ENCODE measurements at regions not wholly inside any gene's neighbourhood (a gene's known extent, or its start where the extent isn't known, plus 50 kb on each side); places are given as distances from the start of the nearest gene placed in this dataset.

DNA sequence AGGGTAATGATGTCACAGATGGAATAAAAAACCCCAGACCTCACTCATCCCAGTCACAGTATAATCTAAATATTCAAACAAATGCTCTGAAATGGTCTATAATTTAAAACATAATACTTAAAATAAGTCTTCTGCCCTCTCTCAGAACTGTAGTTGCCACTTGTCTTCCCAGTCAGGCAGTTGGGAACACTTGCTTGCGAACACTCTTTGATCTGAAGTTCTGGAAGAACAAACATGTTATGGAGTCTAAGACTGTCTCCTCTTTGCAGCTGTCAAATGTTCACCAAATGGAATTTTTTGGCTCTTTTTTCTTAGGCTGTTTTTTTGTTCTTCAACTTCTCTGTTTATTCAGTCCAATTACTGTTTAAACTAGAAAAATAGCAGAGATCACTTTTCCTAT is 711.1 kb upstream of the GOLIM4 start:
- no peaks in the 10 kb centered on the region for H3K27me3 ChIP-seq
- no peaks in the 10 kb centered on the region for H3K36me3 ChIP-seq
- no peak overlapping the region for H3K4me3 ChIP-seq
- DNase-seq (ENCODE audit: low spot score in 2 of 2): no peak
- H3K27ac ChIP-seq: no peak overlapping the region
- no peaks in the 10 kb centered on the region for H3K9me3 ChIP-seq
- no peaks in the 10 kb centered on the region for H3K4me1 ChIP-seq
- 66% methylated on average over 1 of the region's 1 CpG for WGBS
- TF ChIP-seq POLR2A (IDR thresholded peaks at IDR 0.05): no peak
- TF ChIP-seq CTCF (IDR thresholded peaks at IDR 0.05): no peak
- no peak for TF ChIP-seq POLR2AphosphoS5 (IDR thresholded peaks at IDR 0.05)
- no peak for TF ChIP-seq EP300 (IDR thresholded peaks at IDR 0.05)

DNA sequence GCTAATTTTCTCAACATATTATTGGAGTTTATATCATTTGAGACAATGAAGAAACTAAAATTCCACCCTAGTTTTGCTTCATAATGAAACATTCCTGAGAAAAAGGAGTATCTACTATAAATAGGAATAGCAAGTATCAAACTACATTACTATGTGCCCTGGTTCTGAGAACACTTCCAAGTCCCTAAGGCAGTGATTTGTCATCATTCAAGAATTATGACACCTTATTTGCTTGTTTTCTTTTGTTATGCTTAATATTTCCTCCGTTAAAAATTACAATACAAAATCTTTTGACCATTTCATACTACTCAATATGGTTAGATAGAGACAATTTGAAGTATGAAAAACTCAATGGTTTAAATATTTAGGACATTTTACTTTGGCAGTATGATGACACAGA is 707.8 kb upstream of the GOLIM4 start:
- Histone ChIP-seq H3K36me3 (no peaks in the 10 kb centered on the region), H3K27ac (no peak overlapping the region), H3K4me1 (no peaks in the 10 kb centered on the region), H3K9me3 (no peaks in the 10 kb centered on the region), H3K4me3 (no peak overlapping the region), H3K27me3 (no peaks in the 10 kb centered on the region)
- TF ChIP-seq POLR2AphosphoS5 (IDR thresholded peaks at IDR 0.05) (no peak), POLR2A (IDR thresholded peaks at IDR 0.05) (no peak), CTCF (IDR thresholded peaks at IDR 0.05) (no peak), EP300 (IDR thresholded peaks at IDR 0.05) (no peak)
- DNase-seq (ENCODE audit: low spot score in 2 of 2): no peak
- WGBS: 60% methylated on average over 1 of the region's 1 CpG

GRCh38 chr3:168802766-168803165 is 707.0 kb upstream of the GOLIM4 start:
- H3K36me3 ChIP-seq: no peaks in the 10 kb centered on the region
- WGBS: 62% methylated on average over 4 of the region's 4 CpGs
- H3K4me3 ChIP-seq: no peak overlapping the region
- H3K4me1 ChIP-seq: no peaks in the 10 kb centered on the region
- no peak overlapping the region for H3K27ac ChIP-seq
- no peaks in the 10 kb centered on the region for H3K27me3 ChIP-seq
- DNase-seq (ENCODE audit: low spot score in 2 of 2): no peak
- TF ChIP-seq EP300 (IDR thresholded peaks at IDR 0.05) (no peak), POLR2AphosphoS5 (IDR thresholded peaks at IDR 0.05) (no peak), CTCF (IDR thresholded peaks at IDR 0.05) (no peak), POLR2A (IDR thresholded peaks at IDR 0.05) (no peak)
- H3K9me3 ChIP-seq: no peaks in the 10 kb centered on the region

- no peak for TF ChIP-seq EP300 (IDR thresholded peaks at IDR 0.05)
- no peak for TF ChIP-seq POLR2A (IDR thresholded peaks at IDR 0.05)
- no peak for TF ChIP-seq POLR2AphosphoS5 (IDR thresholded peaks at IDR 0.05)
- TF ChIP-seq CTCF (IDR thresholded peaks at IDR 0.05): no peak
- 85% methylated on average over 1 of the region's 1 CpG for WGBS
- no peak overlapping the region for H3K4me3 ChIP-seq
These were observed 706.1 kb upstream of the GOLIM4 start for GRCh38 chr3:168801794-168802193.

GRCh38 chr3:168796339-168796738 is 700.6 kb upstream of the GOLIM4 start:
- no peak overlapping the region for H3K4me3 ChIP-seq
- WGBS: 95% methylated on average over 3 of the region's 3 CpGs
- no peak overlapping the region for H3K27ac ChIP-seq
- H3K9me3 ChIP-seq: no peaks in the 10 kb centered on the region
- no peaks in the 10 kb centered on the region for H3K27me3 ChIP-seq
- no peaks in the 10 kb centered on the region for H3K4me1 ChIP-seq
- no peak for DNase-seq (ENCODE audit: low spot score in 2 of 2)
- TF ChIP-seq CTCF (IDR thresholded peaks at IDR 0.05): no peak
- TF ChIP-seq POLR2A (IDR thresholded peaks at IDR 0.05): no peak
- no peak for TF ChIP-seq POLR2AphosphoS5 (IDR thresholded peaks at IDR 0.05)
- TF ChIP-seq EP300 (IDR thresholded peaks at IDR 0.05): no peak
- no peaks in the 10 kb centered on the region for H3K36me3 ChIP-seq

More at GRCh38 chr3:168801794-168802193, 706.1 kb upstream of the GOLIM4 start:
- Histone ChIP-seq H3K9me3 (no peaks in the 10 kb centered on the region), H3K4me1 (no peaks in the 10 kb centered on the region), H3K36me3 (no peaks in the 10 kb centered on the region), H3K27ac (no peak overlapping the region), H3K27me3 (no peaks in the 10 kb centered on the region)
- no peak for DNase-seq (ENCODE audit: low spot score in 2 of 2)

All from suprapubic skin (tissue), 4 donors.